Keratinocyte (primary cell): ENCODE measurements at regions not wholly inside any gene's neighbourhood (a gene's known extent, or its start where the extent isn't known, plus 50 kb on each side); places are given as distances from the start of the nearest gene placed in this dataset.
"Not testable (repeated sequence)": the region's sequence is repeated elsewhere in the genome, so short reads cannot be mapped to it uniquely, and the experiment has no call there.

ENCODE experiments used
- CTCF ChIP-seq, 3 experiments: IDR thresholded peaks in 1 of 3; conservative IDR thresholded peaks in 1 of 3; optimal IDR thresholded peaks in 1 of 3; 2 replicates in 2 of 3; 3 replicates in 1 of 3; pipeline versions ENCODE3 to v1.5.1; 2011; ENCODE audit warnings: low read length in 3 of 3, mild to moderate bottlenecking in 3 of 3, moderate library complexity in 2 of 3, control low read depth in 1 of 3, inconsistent platforms in 1 of 3; ENCODE audit not compliant: insufficient read depth in 2 of 3; ENCODE audit errors: extremely low read depth in 1 of 3
- EZH2 ChIP-seq: IDR thresholded peaks from one replicate; pipeline ENCODE4 v1.6.1; 2012; ENCODE audit warnings: inconsistent platforms, mild to moderate bottlenecking, low read length, moderate library complexity

DNA sequence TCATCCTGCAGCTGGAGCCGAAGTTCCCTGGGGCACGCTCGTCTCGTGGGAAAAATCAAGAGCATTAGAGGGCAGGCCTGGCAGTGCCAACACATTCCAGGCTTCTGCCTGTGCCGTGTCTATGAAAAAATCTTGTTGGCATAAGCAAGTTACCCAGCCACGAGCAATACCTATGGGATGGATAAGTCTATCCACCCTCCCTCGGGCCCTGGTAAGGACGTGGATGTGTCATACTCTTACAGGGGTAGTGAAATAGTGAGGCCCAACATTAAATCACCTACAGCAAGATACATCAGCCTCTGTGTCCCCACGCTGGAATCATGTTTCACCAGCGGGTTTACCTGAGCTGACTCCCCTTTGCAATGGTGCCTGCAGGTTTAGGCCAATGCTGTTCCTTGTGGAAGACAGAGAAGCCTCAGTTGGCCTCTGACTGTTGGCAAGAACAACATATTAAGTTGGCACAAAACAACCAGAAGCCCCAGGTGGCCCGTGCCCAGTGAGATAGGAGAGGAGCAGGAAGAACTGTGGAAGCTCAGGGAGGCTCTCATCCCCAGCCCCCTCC, 51.1 kb upstream of the SULF2 start:
- TF ChIP-seq CTCF (optimal IDR thresholded peaks at IDR 0.05 in 1 of 3, IDR thresholded peaks at IDR 0.05 in 1 of 3, conservative IDR thresholded peaks at IDR 0.05 in 1 of 3; ENCODE audit: extremely low read depth in 1 of 3, insufficient read depth in 2 of 3, low read length in 3 of 3); EZH2: not testable (repeated sequence)
